AG04449 (cell line): ENCODE measurements at regions not wholly inside any gene's neighbourhood (a gene's known extent, or its start where the extent isn't known, plus 50 kb on each side); places are given as distances from the start of the nearest gene placed in this dataset.

Experiments used
- CTCF ChIA-PET: fragments of 350-600 bp; formaldehyde crosslinking; extraction: SDS; loops from one replicate; lab custom pipeline; 2021; ENCODE audit warnings: antibody characterized with exemption; lab: Yijun Ruan, JAX
- POLR2A ChIA-PET: fragments of 400-600, 350-600 bp; formaldehyde crosslinking; extraction: SDS; loops from one replicate; lab custom pipeline; 2020; ENCODE audit warnings: antibody characterized with exemption, inconsistent platforms; lab: Yijun Ruan, JAX
- DNase-seq: peaks from one replicate; pipeline ENCODE4 v3.0.0-alpha.2; 2010; ENCODE audit warnings: low read depth, low spot score
- H3K4me3 ChIP-seq: 2 replicates; pipeline ENCODE4 v1.5.1; 2011; ENCODE audit warnings: low read depth, mild to moderate bottlenecking, control low read depth, low read length
- CTCF ChIP-seq: IDR thresholded peaks from one replicate; pipeline ENCODE4 v1.5.1; 2011; ENCODE audit warnings: mild to moderate bottlenecking, moderate library complexity, low read length, control low read depth, inconsistent platforms; ENCODE audit not compliant: insufficient read depth; ENCODE audit errors: missing control alignments

GRCh38 chrX:120819126-120819525 is 56.5 kb downstream of the CT47B1 start:
- H3K4me3 ChIP-seq: no peak overlapping the region
- DNase-seq: no peak
- TF ChIP-seq CTCF: no peak
- ChIA-PET POLR2A (no interaction called here), CTCF (no interaction called here)

- no peak for TF ChIP-seq CTCF
- H3K4me3 ChIP-seq: no peak overlapping the region
- CTCF ChIA-PET: no interaction called here
- no peak for DNase-seq
- POLR2A ChIA-PET: no interaction called here
Observed at GRCh38 chrX:120813982-120814381, 61.7 kb downstream of the CT47B1 start.

GRCh38 chrX:120801426-120801825 is 74.2 kb downstream of the CT47B1 start:
- no peak for DNase-seq
- CTCF ChIA-PET: no interaction called here
- POLR2A ChIA-PET: no interaction called here
- H3K4me3 ChIP-seq: no peak overlapping the region
- no peak for TF ChIP-seq CTCF

DNA sequence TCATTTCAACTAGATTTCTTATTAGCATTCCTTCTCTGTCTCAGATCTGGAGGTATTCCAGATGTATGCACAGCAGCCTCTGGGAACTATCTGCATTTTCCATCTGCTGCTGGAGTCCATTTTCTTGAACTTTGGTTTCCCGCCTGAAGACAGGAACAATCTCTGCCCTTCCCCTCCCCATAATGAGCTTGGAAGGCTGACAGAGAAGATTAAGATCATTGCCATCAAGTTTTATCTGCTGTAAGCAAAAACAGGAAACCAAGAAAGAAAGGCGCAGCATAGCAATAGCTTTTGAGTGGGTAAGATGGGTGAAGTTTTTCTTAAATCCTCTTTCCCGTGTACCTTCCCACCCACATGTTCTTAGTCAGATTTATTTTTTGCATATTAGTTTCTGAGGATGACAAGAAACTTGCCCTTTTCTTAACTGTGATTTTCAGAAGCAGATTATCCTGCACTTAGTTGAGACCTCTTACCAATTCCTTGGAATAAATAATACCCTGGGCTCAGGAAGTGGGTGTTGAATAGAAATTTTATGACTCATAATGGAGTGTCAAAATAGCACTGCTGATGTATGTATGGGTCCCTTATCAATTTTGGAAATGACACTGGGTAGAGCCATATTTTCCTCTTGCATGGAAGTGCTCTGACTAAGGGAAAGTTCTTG is 78.3 kb downstream of the CT47B1 start:
- POLR2A ChIA-PET: no interaction called here
- no peak for DNase-seq

GRCh38 chrX:120795301-120795700 is 80.4 kb downstream of the CT47B1 start:
- no peak overlapping the region for H3K4me3 ChIP-seq
- TF ChIP-seq CTCF: no peak
- ChIA-PET POLR2A (interaction anchor here (0.5 kb wide), 1 partner anchor 197 kb away, joined by 3 read pairs; no protein-coding TSS in a partner anchor), CTCF (no interaction called here)
- no peak for DNase-seq

More for the DNA sequence above, 78.3 kb downstream of the CT47B1 start:
- no peak for TF ChIP-seq CTCF
- CTCF ChIA-PET: no interaction called here
- no peak overlapping the region for H3K4me3 ChIP-seq

DNA sequence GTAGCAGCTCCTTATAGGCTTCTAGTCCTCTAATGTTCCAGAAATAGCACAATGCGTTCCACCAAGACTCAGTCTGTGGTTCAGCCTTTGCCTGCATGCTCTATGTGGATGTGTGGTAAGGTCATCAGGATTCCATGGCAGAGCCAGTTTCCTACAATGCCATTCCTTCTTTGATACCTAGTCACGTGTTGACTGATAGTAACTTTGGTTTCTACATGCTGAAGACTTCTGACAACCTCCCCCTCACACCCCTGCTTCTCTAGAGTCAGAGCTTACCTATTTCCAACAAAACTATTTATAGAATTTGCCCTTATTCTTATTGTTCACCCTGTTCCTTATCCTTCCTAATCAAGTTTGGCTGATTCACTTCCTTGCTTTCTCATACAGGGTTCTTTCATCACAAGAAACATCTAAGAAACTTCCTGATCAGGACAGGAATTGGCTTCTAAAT is 81.1 kb downstream of the CT47B1 start:
- DNase-seq: no peak
- no peak for TF ChIP-seq CTCF
- H3K4me3 ChIP-seq: no peak overlapping the region
- ChIA-PET POLR2A (no interaction called here), CTCF (no interaction called here)
